Activated CD8-positive, alpha-beta memory T cell treated with anti-CD3 and anti-CD28 coated beads for 1 hour (primary cell): ENCODE measurements at regions not wholly inside any gene's neighbourhood (a gene's known extent, or its start where the extent isn't known, plus 50 kb on each side); places are given as distances from the start of the nearest gene placed in this dataset.

Source experiments
- DNase-seq, 2 donors: peaks; one replicate each; pipeline ENCODE4 v3.0.0-alpha.2; 2020; ENCODE audit warnings: low read depth in 1 of 2; ENCODE audit errors: extremely low read depth in 1 of 2

GRCh38 chr1:209504571-209504970, 78.9 kb upstream of the CAMK1G start:
- DNase-seq = no peak

GRCh38 chr1:209505044-209505443, 78.5 kb upstream of the CAMK1G start:
- DNase-seq = no peak

- DNase-seq = no peak
These were observed 77.4 kb upstream of the CAMK1G start for GRCh38 chr1:209506101-209506500.

GRCh38 chr1:209509039-209509438, 74.5 kb upstream of the CAMK1G start:
- no peak for DNase-seq

DNA sequence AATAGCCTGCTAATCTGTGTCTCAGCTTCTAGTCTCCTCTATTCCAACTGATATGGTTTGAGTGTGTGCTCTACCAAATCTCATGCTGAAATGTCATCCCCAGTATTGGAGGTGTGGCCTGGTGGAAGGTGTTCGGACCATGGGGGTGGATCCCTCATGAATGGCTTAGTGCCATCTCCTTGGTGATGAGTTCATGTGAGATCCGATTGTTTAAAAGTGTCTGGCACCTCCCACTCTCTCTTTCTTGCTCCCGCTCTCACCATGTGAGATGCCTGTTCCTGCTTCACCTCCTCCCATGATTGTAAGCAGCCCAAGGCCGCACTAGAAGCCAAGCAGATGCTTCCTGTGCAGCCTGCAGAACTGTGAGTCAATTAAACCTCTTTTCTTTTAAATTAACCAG, 73.5 kb upstream of the CAMK1G start:
- no peak for DNase-seq

GRCh38 chr1:209511169-209511568, 72.3 kb upstream of the CAMK1G start:
- DNase-seq = no peak

DNA sequence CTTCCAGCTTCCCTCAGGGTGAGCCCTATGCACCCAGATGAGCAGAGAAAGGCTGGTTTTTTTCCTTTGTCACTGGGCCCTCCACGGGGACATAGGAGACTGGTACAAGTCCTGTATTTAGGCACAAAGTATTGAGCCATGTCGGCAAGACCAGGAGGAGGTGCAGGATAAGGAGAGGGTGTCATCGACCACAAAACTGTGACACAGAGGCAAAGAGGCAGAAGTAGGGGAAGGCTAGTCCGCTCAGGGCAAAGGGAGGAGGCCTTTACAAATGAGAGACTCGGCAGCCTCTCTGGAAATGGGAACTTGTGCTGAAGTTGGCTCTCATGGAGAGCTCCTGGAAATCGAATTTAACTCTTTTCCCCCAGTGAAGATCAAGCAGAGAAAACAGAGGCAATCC, 70.7 kb upstream of the CAMK1G start:
- DNase-seq = no peak

DNA sequence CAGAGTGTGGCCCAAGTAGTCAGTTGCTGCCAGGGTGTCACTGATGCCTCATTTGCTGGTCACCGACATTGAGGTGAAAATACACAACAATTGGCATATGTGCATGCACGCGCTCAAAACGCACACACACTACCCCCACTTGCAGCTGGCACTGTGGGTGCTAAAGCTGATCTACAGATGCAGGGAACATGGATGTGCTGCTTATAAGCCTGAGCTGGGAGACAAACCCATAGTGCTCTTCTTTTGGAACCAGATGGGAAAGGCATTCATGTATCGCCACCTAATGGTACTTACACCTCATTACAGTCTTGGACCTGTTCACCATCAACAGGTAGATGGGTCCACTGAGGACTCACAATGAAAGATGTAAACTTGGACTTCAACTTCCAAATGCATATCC, 70.3 kb upstream of the CAMK1G start:
- DNase-seq = no peak

DNA sequence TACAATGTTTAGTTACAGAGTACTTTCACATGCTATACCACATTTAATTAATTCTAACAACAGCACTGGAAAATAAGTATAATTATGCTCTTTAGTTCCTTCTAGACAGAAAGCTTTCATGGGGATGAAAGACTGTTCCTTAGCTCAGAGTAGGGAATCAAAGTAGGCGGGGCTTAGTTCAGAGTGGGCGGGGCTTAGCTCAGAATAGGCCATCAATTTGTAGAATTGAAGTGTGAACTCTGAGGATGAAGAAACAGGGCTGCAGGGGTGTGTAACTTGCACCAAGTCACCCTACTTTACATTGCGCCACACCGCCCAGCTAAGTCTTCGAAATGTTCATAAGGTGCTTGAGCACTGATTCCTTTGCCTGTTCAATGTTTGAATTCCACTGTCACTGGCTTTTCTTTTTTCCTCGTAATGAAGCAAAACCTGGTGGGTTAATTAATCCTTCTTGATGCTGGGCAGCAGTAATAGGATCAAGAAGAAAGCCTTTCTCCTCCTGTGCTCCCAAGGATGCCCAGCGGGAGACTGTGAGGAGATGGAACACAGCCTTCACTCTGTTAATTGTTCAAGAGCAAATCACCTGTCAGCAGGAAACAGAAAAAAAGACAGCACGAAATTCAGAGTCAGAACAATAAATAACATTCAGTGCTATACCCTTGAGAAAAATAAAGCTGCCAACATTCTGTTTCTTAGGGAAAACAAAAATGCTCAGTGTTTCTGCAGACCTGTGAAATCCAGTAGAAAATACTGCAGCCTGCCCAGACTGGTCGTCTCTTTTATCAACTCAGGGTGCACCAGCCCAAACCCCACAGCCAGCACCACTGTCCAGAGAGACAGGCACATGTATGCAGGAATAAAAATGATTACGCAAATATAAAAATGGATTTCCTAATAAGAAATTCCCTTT, 66.5 kb upstream of the CAMK1G start:
- DNase-seq = no peak

DNA sequence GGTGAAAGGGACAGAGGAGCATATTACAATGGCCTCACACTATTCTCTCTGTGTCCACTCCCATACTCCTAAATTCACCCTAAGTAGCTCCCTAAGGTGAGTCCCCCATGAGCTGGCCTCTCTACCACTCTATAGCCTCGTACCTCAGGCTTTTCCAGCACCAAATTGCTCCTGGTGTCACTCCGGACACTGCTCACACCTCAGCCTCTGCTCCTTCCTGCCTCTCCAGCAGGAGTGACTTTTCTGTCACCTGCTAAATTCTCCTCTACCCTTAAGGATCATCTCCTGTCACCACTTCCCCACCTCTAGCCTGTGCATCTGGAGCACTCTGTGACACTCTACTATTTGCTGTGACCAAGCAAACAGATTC, 65.8 kb upstream of the CAMK1G start:
- DNase-seq = no peak

DNA sequence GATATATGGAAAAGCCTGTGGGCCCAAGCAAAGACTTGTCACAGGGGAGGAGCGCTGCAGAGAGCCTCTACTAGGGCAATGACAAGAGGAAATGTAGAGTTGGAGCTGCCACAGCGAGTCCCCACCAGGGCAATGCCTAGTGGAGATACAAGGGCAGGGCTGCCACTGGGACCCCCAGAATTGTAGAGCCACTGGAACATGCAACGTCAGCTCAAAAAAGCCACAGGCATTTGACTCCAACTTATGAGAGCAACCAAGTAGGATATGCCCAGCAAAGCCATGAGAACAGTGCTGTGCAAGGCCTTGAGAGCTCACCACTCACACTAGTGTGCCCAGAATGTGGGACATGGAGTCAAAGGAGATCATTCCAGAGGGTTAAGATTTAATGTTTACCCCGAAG, 63.7 kb upstream of the CAMK1G start:
- no peak for DNase-seq

GRCh38 chr1:209522826-209523225, 60.7 kb upstream of the CAMK1G start:
- DNase-seq = no peak

DNA sequence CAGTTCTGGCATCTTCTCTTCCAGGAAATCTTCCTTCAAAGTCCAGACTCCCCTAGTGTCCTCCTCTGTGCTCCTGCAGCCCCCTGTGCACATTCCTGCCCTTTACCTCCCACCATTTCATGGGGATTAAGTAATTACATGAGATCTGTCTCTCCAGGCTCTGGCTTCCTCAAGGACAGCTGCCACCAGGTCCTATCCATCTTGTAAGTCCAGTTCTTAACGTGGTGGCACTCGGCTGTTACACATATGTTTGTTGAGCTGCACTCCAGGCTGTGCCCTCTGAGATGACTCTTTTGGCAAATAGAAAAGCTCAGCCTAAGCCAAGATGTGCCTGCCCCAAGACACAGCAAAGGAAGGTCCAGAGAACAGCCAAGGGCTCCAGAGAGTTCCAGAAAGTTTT, 57.4 kb upstream of the CAMK1G start:
- no peak for DNase-seq

- no peak for DNase-seq
These were observed 56.1 kb upstream of the CAMK1G start for GRCh38 chr1:209527372-209527771.

DNA sequence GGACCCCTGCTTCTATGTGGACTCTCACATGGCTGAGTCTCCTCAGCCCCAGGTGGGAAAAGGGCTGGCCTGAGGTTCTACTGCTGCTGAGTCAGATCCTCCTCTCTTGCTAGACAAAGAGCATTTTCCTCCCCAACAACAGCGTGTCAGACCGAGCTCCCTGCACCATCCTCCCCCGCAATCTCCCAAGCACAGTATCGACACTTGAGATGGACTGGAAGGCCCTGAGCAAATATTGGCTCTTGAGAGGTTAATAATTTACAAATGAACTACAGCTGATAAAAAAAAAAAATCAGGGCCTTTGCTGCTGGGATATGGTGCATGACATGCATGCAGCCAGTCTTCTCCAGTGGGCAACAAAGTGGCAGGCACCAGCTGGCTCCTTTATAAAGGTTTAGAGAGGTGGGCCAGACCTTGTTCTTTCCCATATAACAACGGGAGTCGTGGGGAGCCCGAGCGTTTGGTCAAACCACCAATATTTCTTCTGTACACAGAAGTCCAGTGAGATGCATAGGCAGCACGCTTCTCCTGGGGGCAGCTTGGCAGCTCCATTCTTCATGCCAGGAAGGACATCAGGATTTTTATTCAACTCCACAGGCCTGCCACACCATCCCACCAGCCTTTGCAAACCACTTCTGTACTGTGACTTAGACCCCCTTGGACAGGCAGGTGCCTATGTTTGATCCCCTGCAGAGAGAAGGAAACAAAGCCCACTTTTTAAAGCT, 55.4 kb upstream of the CAMK1G start:
- no peak for DNase-seq

DNA sequence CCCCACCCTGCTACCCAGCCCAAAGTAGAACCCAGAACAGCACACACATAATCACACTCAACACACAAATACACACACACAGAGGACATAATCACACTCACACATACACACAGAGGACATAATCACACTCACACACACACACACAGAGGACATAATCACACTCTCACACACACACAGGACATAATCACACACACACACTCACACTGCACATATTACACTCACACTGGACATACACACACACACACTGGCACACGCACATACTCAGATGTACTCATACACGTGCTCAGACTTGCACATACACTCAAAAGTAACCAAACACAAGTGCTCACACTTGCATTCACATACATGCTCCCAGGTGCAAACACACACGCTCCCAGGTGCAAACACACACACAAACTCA, 54.3 kb upstream of the CAMK1G start:
- no peak for DNase-seq

- no peak for DNase-seq
These were observed 52.5 kb upstream of the CAMK1G start for GRCh38 chr1:209531006-209531405.

DNA sequence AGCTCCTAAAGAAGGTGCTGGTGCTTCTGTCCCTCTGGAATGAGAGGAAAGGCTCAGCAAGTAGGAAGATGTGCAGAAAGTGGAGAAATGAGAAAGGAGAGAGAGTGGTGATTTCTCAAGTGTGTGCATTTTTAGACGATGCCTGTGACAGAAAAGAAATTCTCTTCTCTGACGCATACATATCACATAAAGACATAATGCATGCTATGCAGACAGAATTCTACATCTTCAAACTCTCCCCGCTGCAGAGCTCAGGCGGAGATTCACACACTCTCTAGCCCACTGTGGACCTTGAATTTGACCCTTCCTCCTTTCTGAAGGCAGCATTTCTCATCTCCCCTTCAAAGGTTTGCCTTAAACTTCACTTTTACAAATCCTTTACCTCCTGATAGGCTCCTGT, 52.0 kb upstream of the CAMK1G start:
- DNase-seq = no peak
